Stomach (tissue), 4 donors: ENCODE measurements at regions not wholly inside any gene's neighbourhood (a gene's known extent, or its start where the extent isn't known, plus 50 kb on each side); places are given as distances from the start of the nearest gene placed in this dataset.

Source experiments
- CTCF ChIP-seq, 7 experiments: fragments of 450-650 bp in 4 of 7; fragments of 200-600 bp in 3 of 7; sonication (generic) in 3 of 7; IDR thresholded peaks; one replicate each; pipeline ENCODE4 v1.5.1; 2016 to 2019; ENCODE audit warnings: antibody characterized with exemption in 7 of 7, control low read depth in 2 of 7, mild to moderate bottlenecking in 1 of 7
- POLR2A ChIP-seq, 4 donors: fragments of 450-650 bp; IDR thresholded peaks; one replicate each; pipeline ENCODE4 v1.6.1; 2016; ENCODE audit warnings: antibody characterized with exemption in 4 of 4, control low read depth in 2 of 4, mild to moderate bottlenecking in 1 of 4, moderate library complexity in 1 of 4

GRCh38 chr20:54283253-54283652 is 75.4 kb downstream of the PFDN4 start:
- TF ChIP-seq CTCF (IDR thresholded peaks at IDR 0.05) (no peak), POLR2A (IDR thresholded peaks at IDR 0.05) (no peak)
